HCT116 (cell line): ENCODE measurements at regions not wholly inside any gene's neighbourhood (a gene's known extent, or its start where the extent isn't known, plus 50 kb on each side); places are given as distances from the start of the nearest gene placed in this dataset.

Source experiments
- CEBPB ChIP-seq: IDR thresholded peaks from 2 replicates; pipeline ENCODE4 v1.6.1; 2012; ENCODE audit warnings: low read depth
- CTCF ChIP-seq, 3 experiments: fragments of 200-600 bp in 1 of 3; sonication (generic) in 1 of 3; IDR thresholded peaks in 2 of 3; conservative IDR thresholded peaks in 1 of 3; 2 replicates each; pipeline ENCODE4 v1.5.1; 2012 to 2017; ENCODE audit warnings: low read depth in 2 of 3, low read length in 2 of 3, antibody characterized with exemption in 1 of 3, borderline replicate concordance in 1 of 3, control low read depth in 1 of 3, mild to moderate bottlenecking in 1 of 3, mixed read lengths in 1 of 3, mixed run types in 1 of 3, moderate library complexity in 1 of 3; ENCODE audit not compliant: insufficient read depth in 1 of 3
- EZH2 ChIP-seq: fragments of 200-600 bp; sonication (generic); IDR thresholded peaks from 2 replicates; pipeline ENCODE4 v1.6.1; 2017; ENCODE audit warnings: antibody characterized with exemption, mixed run types
- EZH2phosphoT487 ChIP-seq: fragments of 200-600 bp; IDR thresholded peaks from 2 replicates; pipeline ENCODE4 v1.6.1; 2018; ENCODE audit warnings: antibody characterized with exemption, borderline replicate concordance
- MAX ChIP-seq: IDR thresholded peaks from 2 replicates; pipeline ENCODE4 v1.6.1; 2012
- POLR2A ChIP-seq: IDR thresholded peaks from 2 replicates; pipeline ENCODE4 v1.7.0; 2011; ENCODE audit warnings: borderline replicate concordance; ENCODE audit not compliant: insufficient read depth, insufficient read length; ENCODE audit errors: extremely low read depth
- POLR2AphosphoS5 ChIP-seq: IDR thresholded peaks from 2 replicates; pipeline ENCODE4 v1.6.1; 2011; ENCODE audit warnings: mild to moderate bottlenecking, low read depth, low read length, moderate library complexity
- REST ChIP-seq: IDR thresholded peaks from 2 replicates; pipeline ENCODE4 v1.6.1; 2012; ENCODE audit warnings: low read depth
- YY1 ChIP-seq: IDR thresholded peaks from 2 replicates; pipeline ENCODE4 v1.6.1; 2011; ENCODE audit warnings: low read length, low read depth, moderate library complexity, mild to moderate bottlenecking; ENCODE audit not compliant: insufficient replicate concordance; ENCODE audit errors: extremely low read depth
- ZBTB33 ChIP-seq: IDR thresholded peaks from 2 replicates; pipeline ENCODE4 v1.6.1; 2011; ENCODE audit warnings: mild to moderate bottlenecking, low read length, moderate library complexity; ENCODE audit not compliant: insufficient replicate concordance; ENCODE audit errors: extremely low read depth

- no peak for TF ChIP-seq EZH2
- TF ChIP-seq POLR2A: no peak
- no peak for TF ChIP-seq CEBPB
- no peak for TF ChIP-seq ZBTB33
- TF ChIP-seq POLR2AphosphoS5: no peak
- TF ChIP-seq CTCF (IDR thresholded peaks at IDR 0.05 in 2 of 3, conservative IDR thresholded peaks at IDR 0.05 in 1 of 3; ENCODE audit: borderline replicate concordance in 1 of 3, insufficient read depth in 1 of 3, low read depth in 2 of 3, low read length in 2 of 3): no peak
- no peak for TF ChIP-seq REST
- TF ChIP-seq EZH2phosphoT487: no peak
- TF ChIP-seq YY1: no peak
- TF ChIP-seq MAX: no peak
These were observed 170.3 kb upstream of the MAMLD1 start for GRCh38 chrX:150192816-150193215.
